ENCODE measurements at regions not wholly inside any gene's neighbourhood (a gene's known extent, or its start where the extent isn't known, plus 50 kb on each side); places are given as distances from the start of the nearest gene placed in this dataset.

DNA sequence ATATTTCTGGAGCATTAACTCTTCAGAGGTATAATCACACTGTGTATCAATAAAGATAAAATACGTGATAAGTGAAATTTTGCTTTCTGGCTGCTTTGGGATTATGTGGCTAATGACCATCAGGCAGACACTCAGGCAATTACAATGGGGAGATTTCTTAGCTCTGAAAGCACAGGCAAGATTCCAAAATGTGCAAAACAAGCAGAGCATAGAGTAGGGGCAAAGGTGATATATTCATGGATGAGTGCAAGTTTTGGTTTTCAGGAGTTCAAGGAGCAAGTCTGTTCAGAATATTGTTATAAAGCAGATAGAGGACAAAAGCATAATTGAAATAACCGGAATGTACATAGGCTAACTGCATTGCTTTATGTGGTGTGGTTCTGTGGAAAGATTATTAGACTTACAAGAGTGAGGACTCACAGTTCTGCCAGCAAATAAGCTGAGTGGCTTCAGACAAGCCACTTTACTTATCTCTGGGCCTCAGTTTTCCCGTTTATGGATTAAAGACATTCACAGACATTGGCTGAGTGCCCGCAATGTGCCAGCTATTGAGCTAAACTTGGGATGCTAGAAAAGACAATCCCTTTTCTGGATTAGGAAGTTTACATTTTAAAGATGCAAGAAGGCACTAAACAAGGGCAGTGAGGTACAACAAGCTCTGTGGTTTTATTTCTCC is 945.6 kb upstream of the ARRDC3 start:
- no peak overlapping the region for H3K9ac ChIP-seq (ENCODE audit: insufficient read depth, low read length)
- H4K20me1 ChIP-seq (ENCODE audit: control insufficient read depth, extremely low read depth, insufficient read depth, low read length), result no peaks in the 10 kb centered on the region
- no peak for DNase-seq (ENCODE audit: low read depth in 2 of 2)
- H3K79me2 ChIP-seq (ENCODE audit: control insufficient read depth, insufficient read depth, low read length), result no peaks in the 10 kb centered on the region
- H3K27ac ChIP-seq (ENCODE audit: insufficient read depth, low read length), result no peak overlapping the region
- H3K36me3 ChIP-seq (ENCODE audit: control insufficient read depth, insufficient read depth, low read length), result no peaks in the 10 kb centered on the region
- H3K4me3 ChIP-seq (replicated peaks in 1 of 4; ENCODE audit: control extremely low read depth in 1 of 4, insufficient read depth in 1 of 4, low read depth in 3 of 4, low read length in 4 of 4), result no peak overlapping the region
- peaks cover 4% of the 10 kb centered on the region for H3K4me1 ChIP-seq (ENCODE audit: control insufficient read depth, extremely low read depth, insufficient read depth, low read length)
- no peak overlapping the region for H2AFZ ChIP-seq (ENCODE audit: low read length)
- TF ChIP-seq EZH2 (IDR thresholded peaks at IDR 0.05; ENCODE audit: low read length, missing control alignments), result no peak
- TF ChIP-seq, protein P1, sequence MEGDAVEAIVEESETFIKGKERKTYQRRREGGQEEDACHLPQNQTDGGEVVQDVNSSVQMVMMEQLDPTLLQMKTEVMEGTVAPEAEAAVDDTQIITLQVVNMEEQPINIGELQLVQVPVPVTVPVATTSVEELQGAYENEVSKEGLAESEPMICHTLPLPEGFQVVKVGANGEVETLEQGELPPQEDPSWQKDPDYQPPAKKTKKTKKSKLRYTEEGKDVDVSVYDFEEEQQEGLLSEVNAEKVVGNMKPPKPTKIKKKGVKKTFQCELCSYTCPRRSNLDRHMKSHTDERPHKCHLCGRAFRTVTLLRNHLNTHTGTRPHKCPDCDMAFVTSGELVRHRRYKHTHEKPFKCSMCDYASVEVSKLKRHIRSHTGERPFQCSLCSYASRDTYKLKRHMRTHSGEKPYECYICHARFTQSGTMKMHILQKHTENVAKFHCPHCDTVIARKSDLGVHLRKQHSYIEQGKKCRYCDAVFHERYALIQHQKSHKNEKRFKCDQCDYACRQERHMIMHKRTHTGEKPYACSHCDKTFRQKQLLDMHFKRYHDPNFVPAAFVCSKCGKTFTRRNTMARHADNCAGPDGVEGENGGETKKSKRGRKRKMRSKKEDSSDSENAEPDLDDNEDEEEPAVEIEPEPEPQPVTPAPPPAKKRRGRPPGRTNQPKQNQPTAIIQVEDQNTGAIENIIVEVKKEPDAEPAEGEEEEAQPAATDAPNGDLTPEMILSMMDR (conservative IDR thresholded peaks at IDR 0.05 in 1 of 2, IDR thresholded peaks at IDR 0.05 in 1 of 2; ENCODE audit: low read depth in 1 of 2, low read length in 2 of 2), result no peak
- H3K9me3 ChIP-seq (ENCODE audit: control insufficient read depth, insufficient read depth, low read depth, low read length), result no peaks in the 10 kb centered on the region
- H3K4me2 ChIP-seq (ENCODE audit: extremely low read depth, insufficient read depth, low read length), result no peak overlapping the region
- H3K27me3 ChIP-seq (ENCODE audit: control insufficient read depth, insufficient read depth, low read length), result no peaks in the 10 kb centered on the region

DNA sequence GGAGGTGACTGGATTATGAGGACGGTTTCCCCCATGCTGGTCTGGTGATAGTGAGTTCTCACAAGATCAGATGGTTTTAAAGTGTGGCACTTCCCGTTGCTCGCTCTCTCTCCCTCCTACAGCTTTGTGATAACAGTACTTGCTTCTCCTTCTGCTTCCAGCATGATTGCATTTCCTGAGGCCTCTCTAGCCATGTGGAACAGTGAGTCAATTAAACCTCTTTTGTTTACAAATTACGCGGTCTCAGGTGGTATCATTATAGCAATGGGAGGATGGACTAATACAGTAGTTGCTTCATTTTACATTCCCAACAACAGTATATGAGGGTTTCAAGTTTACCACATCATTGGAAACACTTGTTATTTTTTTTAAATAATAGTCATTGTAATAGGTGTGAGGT is 937.3 kb upstream of the ARRDC3 start:
- Histone ChIP-seq H3K4me3 (replicated peaks in 1 of 4; ENCODE audit: control extremely low read depth in 1 of 4, insufficient read depth in 1 of 4, low read depth in 3 of 4, low read length in 4 of 4) (no peak overlapping the region), H4K20me1 (ENCODE audit: control insufficient read depth, extremely low read depth, insufficient read depth, low read length) (no peaks in the 10 kb centered on the region), H3K36me3 (ENCODE audit: control insufficient read depth, insufficient read depth, low read length) (no peaks in the 10 kb centered on the region), H2AFZ (ENCODE audit: low read length) (no peak overlapping the region), H3K9ac (ENCODE audit: insufficient read depth, low read length) (no peak overlapping the region), H3K27ac (ENCODE audit: insufficient read depth, low read length) (no peak overlapping the region), H3K9me3 (ENCODE audit: control insufficient read depth, insufficient read depth, low read depth, low read length) (no peaks in the 10 kb centered on the region), H3K4me2 (ENCODE audit: extremely low read depth, insufficient read depth, low read length) (no peak overlapping the region), H3K79me2 (ENCODE audit: control insufficient read depth, insufficient read depth, low read length) (no peaks in the 10 kb centered on the region), H3K27me3 (ENCODE audit: control insufficient read depth, insufficient read depth, low read length) (no peaks in the 10 kb centered on the region), H3K4me1 (ENCODE audit: control insufficient read depth, extremely low read depth, insufficient read depth, low read length) (no peaks in the 10 kb centered on the region)
- TF ChIP-seq, protein P1 (conservative IDR thresholded peaks at IDR 0.05 in 1 of 2, IDR thresholded peaks at IDR 0.05 in 1 of 2; ENCODE audit: low read depth in 1 of 2, low read length in 2 of 2), result no peak
- no peak for TF ChIP-seq EZH2 (IDR thresholded peaks at IDR 0.05; ENCODE audit: low read length, missing control alignments)
- no peak for DNase-seq (ENCODE audit: low read depth in 2 of 2)

DNA sequence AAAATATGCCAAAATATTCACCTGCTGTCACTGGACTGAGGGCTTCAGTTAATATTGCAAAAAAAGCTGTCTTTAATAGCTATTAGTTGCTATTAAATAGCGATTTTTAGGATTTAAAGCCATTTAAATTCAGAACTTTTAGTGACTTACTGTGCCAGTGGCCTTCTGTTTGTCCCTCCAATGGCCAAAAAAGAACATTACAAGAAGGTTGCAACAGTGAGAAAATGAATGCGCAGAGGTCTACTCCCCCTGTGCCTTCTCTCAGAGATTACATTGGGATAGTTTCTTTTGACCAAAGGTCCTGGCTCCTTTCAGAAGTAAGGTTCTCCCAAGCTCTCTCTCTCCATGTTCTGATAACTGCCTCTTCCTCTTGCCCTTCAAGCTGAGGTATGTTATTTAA is 930.3 kb upstream of the ARRDC3 start:
- TF ChIP-seq, protein P1 (conservative IDR thresholded peaks at IDR 0.05 in 1 of 2, IDR thresholded peaks at IDR 0.05 in 1 of 2; ENCODE audit: low read depth in 1 of 2, low read length in 2 of 2), result no peak
- TF ChIP-seq EZH2 (IDR thresholded peaks at IDR 0.05; ENCODE audit: low read length, missing control alignments), result no peak
- Histone ChIP-seq H3K9me3 (ENCODE audit: control insufficient read depth, insufficient read depth, low read depth, low read length) (no peaks in the 10 kb centered on the region), H3K27me3 (ENCODE audit: control insufficient read depth, insufficient read depth, low read length) (no peaks in the 10 kb centered on the region), H3K27ac (ENCODE audit: insufficient read depth, low read length) (no peak overlapping the region), H3K36me3 (ENCODE audit: control insufficient read depth, insufficient read depth, low read length) (no peaks in the 10 kb centered on the region), H4K20me1 (ENCODE audit: control insufficient read depth, extremely low read depth, insufficient read depth, low read length) (no peaks in the 10 kb centered on the region), H3K4me3 (replicated peaks in 1 of 4; ENCODE audit: control extremely low read depth in 1 of 4, insufficient read depth in 1 of 4, low read depth in 3 of 4, low read length in 4 of 4) (no peak overlapping the region), H2AFZ (ENCODE audit: low read length) (no peak overlapping the region), H3K9ac (ENCODE audit: insufficient read depth, low read length) (no peak overlapping the region), H3K79me2 (ENCODE audit: control insufficient read depth, insufficient read depth, low read length) (no peaks in the 10 kb centered on the region), H3K4me1 (ENCODE audit: control insufficient read depth, extremely low read depth, insufficient read depth, low read length) (no peaks in the 10 kb centered on the region), H3K4me2 (ENCODE audit: extremely low read depth, insufficient read depth, low read length) (no peak overlapping the region)
- no peak for DNase-seq (ENCODE audit: low read depth in 2 of 2)

All from fibroblast of lung (primary cell).